Kidney (tissue), 13 donors: ENCODE measurements at regions not wholly inside any gene's neighbourhood (a gene's known extent, or its start where the extent isn't known, plus 50 kb on each side); places are given as distances from the start of the nearest gene placed in this dataset.

ENCODE experiments used
- DNase-seq, 5 donors: peaks; one replicate each; pipeline ENCODE4 v3.0.0-alpha.2; 2013 to 2020
- FAIRE-seq: peaks from 2 replicates; lab custom pipeline; 2012; peaks lifted over from hg19 to GRCh38; lab: Jason Lieb, UNC
- H3K27ac ChIP-seq, 2 donors: one replicate each; pipeline ENCODE4 v1.7.0; 2013; ENCODE audit warnings: low read depth in 2 of 2, low read length in 2 of 2, inconsistent platforms in 1 of 2
- H3K27me3 ChIP-seq: one replicate; pipeline ENCODE4 v1.7.1; 2013; ENCODE audit warnings: low read length, inconsistent platforms; ENCODE audit not compliant: control insufficient read depth, insufficient read depth
- H3K36me3 ChIP-seq, 3 donors: one replicate each; pipeline versions ENCODE4 v1.7.0 to v1.7.1; 2013; ENCODE audit warnings: low read length in 3 of 3, control low read depth in 1 of 3, inconsistent platforms in 1 of 3; ENCODE audit not compliant: insufficient read depth in 3 of 3, control insufficient read depth in 2 of 3
- H3K4me1 ChIP-seq, 3 donors: one replicate each; pipeline versions ENCODE4 v1.7.0 to v1.7.1; 2013; ENCODE audit warnings: low read length in 3 of 3, inconsistent platforms in 1 of 3, low read depth in 1 of 3; ENCODE audit not compliant: control insufficient read depth in 2 of 3, insufficient read depth in 2 of 3
- H3K4me3 ChIP-seq, 3 donors: one replicate each; pipeline versions ENCODE4 v1.7.0 to v1.8.1; 2013; ENCODE audit warnings: low read length in 3 of 3, control low read depth in 1 of 3, inconsistent platforms in 1 of 3
- H3K9ac ChIP-seq, 3 donors: one replicate each; pipeline versions ENCODE4 v1.7.0 to v1.7.1; 2013; ENCODE audit warnings: low read length in 3 of 3, control low read depth in 1 of 3, inconsistent platforms in 1 of 3
- H3K9me3 ChIP-seq, 3 donors: one replicate each; pipeline versions ENCODE4 v1.7.0 to v1.7.1; 2013; ENCODE audit warnings: low read length in 3 of 3, control low read depth in 1 of 3, inconsistent platforms in 1 of 3; ENCODE audit not compliant: control insufficient read depth in 2 of 3, insufficient read depth in 1 of 3
- intact Hi-C: fragments of 100-400 bp; cut with DNase I; formaldehyde crosslinking; loops from one replicate; pipeline ENCODE4 v1.11.1; 2022
- TF ChIP-seq, protein P1 (sequence below): IDR thresholded peaks from 3 replicates; pipeline ENCODE4 v1.5.1; 2012; ENCODE audit warnings: mild to moderate bottlenecking, moderate library complexity, borderline replicate concordance; ENCODE audit not compliant: insufficient read depth; ENCODE audit errors: extremely low read depth
- donor health status: control.
- donor health status: control.
- donor health status: control.
- donor health status: control.
- donor health status: control.
- donor health status: DM: yes; HTN: yes; CAD: no.
- donor health status: Normal renal cell carcinoma (clear cell type).

DNA sequence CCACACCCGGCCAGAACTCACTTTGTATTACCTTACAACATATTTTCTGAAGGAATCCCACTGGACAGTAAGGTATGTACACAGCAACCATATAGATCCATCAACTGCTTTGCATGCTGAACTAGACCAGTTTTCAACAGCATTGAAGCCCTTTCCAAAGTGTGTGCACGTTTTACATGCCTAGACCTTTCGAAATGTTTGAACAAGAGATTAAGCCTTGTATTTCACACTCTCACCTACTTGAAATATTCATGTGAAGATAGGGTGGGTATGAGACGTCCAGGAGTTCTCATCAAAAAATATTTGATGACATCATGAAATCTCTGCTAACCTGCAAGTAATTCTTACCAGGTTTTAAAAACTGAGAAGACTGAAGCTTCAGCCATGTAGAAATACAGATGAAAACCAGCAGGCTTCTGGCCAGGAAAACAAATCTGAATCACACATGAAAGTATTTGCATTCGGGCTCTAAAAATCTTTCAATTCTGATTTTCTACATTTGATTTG is 387.0 kb upstream of the PSMD7 start:
- Histone ChIP-seq H3K27me3 (no peaks in the 10 kb centered on the region), H3K27ac (no peak overlapping the region), H3K9me3 (peaks cover 0 to 2% (median 0%) of the 10 kb centered on the region in 3 donors), H3K4me1 (no peaks in the 10 kb centered on the region), H3K9ac (no peak overlapping the region), H3K36me3 (no peaks in the 10 kb centered on the region), H3K4me3 (no peak overlapping the region)
- TF ChIP-seq, protein P1, sequence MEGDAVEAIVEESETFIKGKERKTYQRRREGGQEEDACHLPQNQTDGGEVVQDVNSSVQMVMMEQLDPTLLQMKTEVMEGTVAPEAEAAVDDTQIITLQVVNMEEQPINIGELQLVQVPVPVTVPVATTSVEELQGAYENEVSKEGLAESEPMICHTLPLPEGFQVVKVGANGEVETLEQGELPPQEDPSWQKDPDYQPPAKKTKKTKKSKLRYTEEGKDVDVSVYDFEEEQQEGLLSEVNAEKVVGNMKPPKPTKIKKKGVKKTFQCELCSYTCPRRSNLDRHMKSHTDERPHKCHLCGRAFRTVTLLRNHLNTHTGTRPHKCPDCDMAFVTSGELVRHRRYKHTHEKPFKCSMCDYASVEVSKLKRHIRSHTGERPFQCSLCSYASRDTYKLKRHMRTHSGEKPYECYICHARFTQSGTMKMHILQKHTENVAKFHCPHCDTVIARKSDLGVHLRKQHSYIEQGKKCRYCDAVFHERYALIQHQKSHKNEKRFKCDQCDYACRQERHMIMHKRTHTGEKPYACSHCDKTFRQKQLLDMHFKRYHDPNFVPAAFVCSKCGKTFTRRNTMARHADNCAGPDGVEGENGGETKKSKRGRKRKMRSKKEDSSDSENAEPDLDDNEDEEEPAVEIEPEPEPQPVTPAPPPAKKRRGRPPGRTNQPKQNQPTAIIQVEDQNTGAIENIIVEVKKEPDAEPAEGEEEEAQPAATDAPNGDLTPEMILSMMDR, result no peak
- no peak for FAIRE-seq
- intact Hi-C loops, result no loop called here
- DNase-seq, result no peak

DNA sequence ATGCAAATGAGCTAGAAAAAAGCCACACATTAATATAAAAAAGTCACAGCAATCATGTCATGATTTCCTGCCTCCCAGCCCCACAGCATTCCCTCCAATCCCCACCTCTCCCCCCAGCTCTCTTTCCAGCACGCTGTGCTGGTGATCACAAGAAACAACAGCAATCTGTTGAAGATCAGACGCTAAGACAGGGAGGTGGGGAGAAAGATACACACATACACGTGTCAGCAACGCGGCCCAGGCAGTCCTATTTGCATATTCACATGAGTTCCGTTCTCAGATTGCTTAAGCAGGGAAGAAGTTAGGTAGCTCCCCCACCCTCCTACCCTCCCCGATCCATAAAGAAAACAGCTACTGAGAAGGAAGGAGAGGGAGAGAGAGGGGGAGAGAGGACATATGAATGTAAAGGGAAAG is 405.5 kb upstream of the PSMD7 start:
- Histone ChIP-seq H3K27ac (no peak overlapping the region), H3K4me3 (no peak overlapping the region), H3K4me1 (no peaks in the 10 kb centered on the region), H3K9ac (no peak overlapping the region), H3K9me3 (no peaks in the 10 kb centered on the region), H3K36me3 (no peaks in the 10 kb centered on the region), H3K27me3 (peaks cover 16% of the 10 kb centered on the region)
- intact Hi-C loops, result no loop called here
- DNase-seq, result peak in 4 of 5 donors; percentile 16 to 41 (median 35)
- FAIRE-seq, result no peak
- TF ChIP-seq, protein P1, result no peak

DNA sequence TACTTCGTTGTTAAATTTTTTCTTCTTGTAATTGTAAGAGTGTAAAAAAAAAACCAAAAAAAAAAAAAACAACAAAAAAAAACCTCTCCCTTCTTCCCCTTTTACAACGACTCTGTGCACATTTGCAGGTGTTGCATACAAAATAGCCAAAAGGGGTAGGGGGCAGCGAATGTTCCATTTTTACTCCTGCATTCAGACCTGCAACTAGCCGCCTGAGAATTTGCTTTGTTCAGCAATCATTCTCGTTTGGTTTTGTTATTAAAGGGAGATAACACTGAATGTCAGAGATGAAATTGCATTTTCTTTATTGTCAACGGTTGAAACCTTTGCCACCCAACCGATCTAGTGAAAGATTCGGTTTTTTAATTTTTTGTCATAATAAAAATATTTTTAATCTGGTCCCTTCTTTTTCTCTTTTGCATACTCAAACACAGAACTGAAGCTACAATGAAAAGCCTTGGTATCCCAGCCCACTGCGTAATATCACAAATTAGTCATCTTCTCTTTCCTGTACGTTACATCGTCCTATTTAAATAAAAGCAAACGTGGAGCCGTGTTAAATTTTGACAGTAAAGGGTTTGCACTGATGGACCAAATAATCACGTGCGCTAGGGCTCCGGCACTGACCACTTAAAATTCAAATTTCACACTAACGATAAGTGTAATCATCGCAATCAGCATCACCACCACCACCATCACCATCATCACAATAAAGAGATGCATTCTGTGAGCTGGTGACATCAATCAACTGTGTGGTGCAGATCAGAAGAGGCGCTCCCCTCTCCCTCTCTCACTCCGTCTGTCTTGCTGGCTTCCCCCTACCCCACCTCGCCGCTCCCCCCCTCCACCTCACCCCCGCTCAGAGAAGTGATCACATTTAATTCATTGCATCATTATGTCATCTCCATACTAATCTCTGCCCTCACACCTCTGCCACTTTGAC is 406.2 kb upstream of the PSMD7 start:
- intact Hi-C loops, result no loop called here
- H3K4me3 ChIP-seq, result no peak overlapping the region
- H3K4me1 ChIP-seq, result no peaks in the 10 kb centered on the region
- no peaks in the 10 kb centered on the region for H3K9me3 ChIP-seq
- no peak overlapping the region for H3K9ac ChIP-seq
- H3K27ac ChIP-seq, result no peak overlapping the region
- DNase-seq, result no peak
- TF ChIP-seq, protein P1, result no peak
- H3K27me3 ChIP-seq, result peaks cover 20% of the 10 kb centered on the region
- H3K36me3 ChIP-seq, result no peaks in the 10 kb centered on the region
- FAIRE-seq, result no peak
